ENCODE measurements at regions not wholly inside any gene's neighbourhood (a gene's known extent, or its start where the extent isn't known, plus 50 kb on each side); places are given as distances from the start of the nearest gene placed in this dataset.

- no peak for DNase-seq
These were observed 72.6 kb upstream of the BRINP1 start for GRCh38 chr9:119441832-119442231.

GRCh38 chr9:119441338-119441737 lies 72.1 kb upstream of the BRINP1 start:
- DNase-seq: no peak

- DNase-seq: no peak
These were observed 67.0 kb upstream of the BRINP1 start for GRCh38 chr9:119436261-119436660.

- DNase-seq: no peak
These were observed 65.8 kb upstream of the BRINP1 start for GRCh38 chr9:119435076-119435475.

- no peak for DNase-seq
These were observed 63.2 kb upstream of the BRINP1 start for GRCh38 chr9:119432428-119432827.

GRCh38 chr9:119429302-119429701 lies 60.1 kb upstream of the BRINP1 start:
- DNase-seq: no peak

- no peak for DNase-seq
These were observed 51.0 kb upstream of the BRINP1 start for GRCh38 chr9:119420231-119420630.

Measured in stimulated activated CD4-positive, alpha-beta T cell treated with anti-CD3 and anti-CD28 coated beads, Interleukin-4, amount 100 ng/mL, for 24 hours (primary cell).